ENCODE measurements at regions not wholly inside any gene's neighbourhood (a gene's known extent, or its start where the extent isn't known, plus 50 kb on each side); places are given as distances from the start of the nearest gene placed in this dataset.

DNA sequence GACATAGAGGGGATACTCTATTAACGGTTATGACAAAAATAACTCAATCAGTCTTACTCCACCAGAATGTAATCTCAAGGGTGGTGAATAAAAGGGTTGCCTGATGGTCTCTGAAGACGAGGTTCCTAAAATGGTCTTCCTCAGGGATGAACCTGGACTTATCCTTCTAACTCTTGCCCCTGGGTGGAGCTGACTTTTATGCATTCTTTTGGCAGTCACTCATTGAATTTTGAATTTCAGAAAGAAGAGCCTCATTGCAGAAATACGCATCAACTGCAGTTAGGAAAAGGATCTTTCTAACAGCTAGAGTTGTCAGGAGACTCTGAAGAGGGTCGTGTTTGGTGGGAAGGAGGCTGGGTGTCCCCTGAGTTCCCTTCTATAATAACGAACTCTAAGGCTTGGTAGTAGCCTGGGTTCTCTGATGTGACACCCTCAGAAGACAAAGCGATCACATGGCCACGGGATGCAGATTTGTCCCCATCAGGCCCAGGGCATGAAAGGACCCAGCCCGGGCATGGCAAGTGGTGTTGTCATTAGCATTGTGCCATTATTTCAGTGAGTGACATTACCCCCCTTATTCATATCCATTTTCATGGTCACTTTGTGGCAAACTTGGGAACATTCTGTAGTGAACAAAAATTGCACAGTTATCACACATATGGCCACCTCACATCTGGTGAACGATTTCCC is 58.6 kb upstream of the JCAD start:
- Mint-ChIP-seq H3K27me3 (ENCODE audit: unreplicated experiment) (peaks cover 2% of the 10 kb centered on the region), H3K27ac (ENCODE audit: unreplicated experiment) (no peak overlapping the region), H3K9me3 (ENCODE audit: unreplicated experiment) (no peaks in the 10 kb centered on the region), H3K4me1 (ENCODE audit: unreplicated experiment) (peaks cover 23% of the 10 kb centered on the region), H3K36me3 (ENCODE audit: low read depth, unreplicated experiment) (peaks cover 6% of the 10 kb centered on the region), H3K4me3 (ENCODE audit: unreplicated experiment) (no peak overlapping the region)
- TF ChIP-seq, protein P1, sequence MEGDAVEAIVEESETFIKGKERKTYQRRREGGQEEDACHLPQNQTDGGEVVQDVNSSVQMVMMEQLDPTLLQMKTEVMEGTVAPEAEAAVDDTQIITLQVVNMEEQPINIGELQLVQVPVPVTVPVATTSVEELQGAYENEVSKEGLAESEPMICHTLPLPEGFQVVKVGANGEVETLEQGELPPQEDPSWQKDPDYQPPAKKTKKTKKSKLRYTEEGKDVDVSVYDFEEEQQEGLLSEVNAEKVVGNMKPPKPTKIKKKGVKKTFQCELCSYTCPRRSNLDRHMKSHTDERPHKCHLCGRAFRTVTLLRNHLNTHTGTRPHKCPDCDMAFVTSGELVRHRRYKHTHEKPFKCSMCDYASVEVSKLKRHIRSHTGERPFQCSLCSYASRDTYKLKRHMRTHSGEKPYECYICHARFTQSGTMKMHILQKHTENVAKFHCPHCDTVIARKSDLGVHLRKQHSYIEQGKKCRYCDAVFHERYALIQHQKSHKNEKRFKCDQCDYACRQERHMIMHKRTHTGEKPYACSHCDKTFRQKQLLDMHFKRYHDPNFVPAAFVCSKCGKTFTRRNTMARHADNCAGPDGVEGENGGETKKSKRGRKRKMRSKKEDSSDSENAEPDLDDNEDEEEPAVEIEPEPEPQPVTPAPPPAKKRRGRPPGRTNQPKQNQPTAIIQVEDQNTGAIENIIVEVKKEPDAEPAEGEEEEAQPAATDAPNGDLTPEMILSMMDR (IDR thresholded peaks at IDR 0.05; ENCODE audit: unreplicated experiment): no peak
- no peak for DNase-seq (ENCODE audit: low spot score)

DNA sequence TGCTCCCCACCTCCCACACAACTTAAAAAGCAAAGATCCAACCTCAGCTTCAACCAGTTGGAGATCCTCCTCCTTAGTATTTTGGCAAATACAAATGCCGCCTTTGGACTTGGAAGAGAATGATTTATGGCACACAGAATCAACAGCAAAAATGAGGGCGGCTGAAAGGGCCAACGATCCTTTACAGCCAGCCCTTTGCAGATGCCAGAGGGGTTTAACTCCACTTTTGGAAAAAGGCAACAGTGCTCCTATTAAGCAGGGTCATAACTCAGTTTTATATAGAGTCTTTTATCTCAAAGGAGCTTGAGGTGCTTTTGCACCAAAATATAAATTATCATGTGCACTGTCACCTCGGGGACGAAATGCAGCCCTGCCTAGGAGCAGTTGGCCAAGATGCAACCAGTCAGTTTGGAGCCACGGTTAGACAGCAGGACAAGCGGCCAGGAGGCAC is 56.7 kb upstream of the JCAD start:
- TF ChIP-seq, protein P1 (IDR thresholded peaks at IDR 0.05; ENCODE audit: unreplicated experiment): no peak
- Mint-ChIP-seq H3K4me3 (ENCODE audit: unreplicated experiment) (no peak overlapping the region), H3K4me1 (ENCODE audit: unreplicated experiment) (peaks cover 18% of the 10 kb centered on the region), H3K27ac (ENCODE audit: unreplicated experiment) (peak overlapping the region; percentile 48), H3K9me3 (ENCODE audit: unreplicated experiment) (no peaks in the 10 kb centered on the region), H3K27me3 (ENCODE audit: unreplicated experiment) (peaks cover 4% of the 10 kb centered on the region), H3K36me3 (ENCODE audit: low read depth, unreplicated experiment) (peaks cover 2% of the 10 kb centered on the region)
- DNase-seq (ENCODE audit: low spot score): no peak

DNA sequence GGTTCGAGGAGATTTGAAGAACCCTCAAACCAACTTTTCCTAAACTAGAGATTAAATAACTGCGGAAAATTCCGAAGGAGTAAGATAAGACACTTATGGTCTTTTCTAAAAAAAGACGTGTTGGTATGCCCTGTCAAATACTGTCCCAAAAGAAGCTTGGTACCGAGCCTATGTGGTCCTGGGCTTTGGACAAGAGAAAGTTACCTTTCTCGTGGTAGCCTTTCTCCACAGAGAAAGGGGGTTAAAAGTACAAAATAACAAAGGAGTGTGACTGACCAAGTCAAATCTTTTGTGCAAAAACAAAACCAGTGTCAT is 56.2 kb upstream of the JCAD start:
- Mint-ChIP-seq H3K4me1 (ENCODE audit: unreplicated experiment) (peaks cover 17% of the 10 kb centered on the region), H3K36me3 (ENCODE audit: low read depth, unreplicated experiment) (no peaks in the 10 kb centered on the region), H3K27ac (ENCODE audit: unreplicated experiment) (no peak overlapping the region), H3K9me3 (ENCODE audit: unreplicated experiment) (no peaks in the 10 kb centered on the region), H3K27me3 (ENCODE audit: unreplicated experiment) (peaks cover 4% of the 10 kb centered on the region), H3K4me3 (ENCODE audit: unreplicated experiment) (no peak overlapping the region)
- TF ChIP-seq, protein P1 (IDR thresholded peaks at IDR 0.05; ENCODE audit: unreplicated experiment): no peak
- DNase-seq (ENCODE audit: low spot score): no peak

DNA sequence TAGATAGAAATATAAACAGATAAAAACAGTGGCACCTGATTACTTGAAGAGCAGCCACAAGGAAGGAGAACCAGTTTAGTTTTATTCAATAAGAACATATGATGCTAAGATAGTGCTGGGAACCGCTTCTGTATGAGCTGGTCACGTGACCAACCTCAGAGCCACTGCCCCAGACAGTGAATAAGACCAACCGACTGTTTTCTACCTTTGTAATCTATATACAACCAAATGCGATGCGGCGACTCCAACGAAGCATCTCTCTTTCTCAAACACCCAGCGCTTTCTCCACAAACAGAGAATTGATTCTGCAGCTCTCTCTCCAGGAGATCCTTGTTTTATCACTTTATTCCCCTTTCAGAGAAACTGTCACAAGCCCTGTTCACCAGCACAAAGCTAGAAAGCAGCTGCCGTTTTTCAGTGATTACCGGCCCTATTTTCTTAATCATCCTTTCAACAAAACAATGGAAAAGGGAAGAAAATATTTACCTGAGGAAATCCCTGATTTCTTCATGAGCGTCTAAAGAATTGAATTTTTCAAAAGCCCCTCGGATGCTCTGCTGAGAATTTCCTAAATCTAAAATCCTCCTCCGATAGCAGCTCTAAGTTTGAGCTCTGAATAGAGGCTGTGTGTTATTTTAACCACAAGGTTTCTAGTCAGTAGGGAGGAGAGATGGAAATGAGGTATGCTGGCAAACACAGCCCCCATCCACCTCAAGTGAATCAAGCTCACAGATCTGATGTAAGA is 55.7 kb upstream of the JCAD start:
- H3K4me3 Mint-ChIP-seq (ENCODE audit: unreplicated experiment): no peak overlapping the region
- DNase-seq (ENCODE audit: low spot score): no peak
- H3K36me3 Mint-ChIP-seq (ENCODE audit: low read depth, unreplicated experiment): no peaks in the 10 kb centered on the region
- H3K27me3 Mint-ChIP-seq (ENCODE audit: unreplicated experiment): peaks cover 4% of the 10 kb centered on the region
- H3K9me3 Mint-ChIP-seq (ENCODE audit: unreplicated experiment): no peaks in the 10 kb centered on the region
- TF ChIP-seq, protein P1 (IDR thresholded peaks at IDR 0.05; ENCODE audit: unreplicated experiment): no peak
- H3K4me1 Mint-ChIP-seq (ENCODE audit: unreplicated experiment): peaks cover 17% of the 10 kb centered on the region
- no peak overlapping the region for H3K27ac Mint-ChIP-seq (ENCODE audit: unreplicated experiment)

DNA sequence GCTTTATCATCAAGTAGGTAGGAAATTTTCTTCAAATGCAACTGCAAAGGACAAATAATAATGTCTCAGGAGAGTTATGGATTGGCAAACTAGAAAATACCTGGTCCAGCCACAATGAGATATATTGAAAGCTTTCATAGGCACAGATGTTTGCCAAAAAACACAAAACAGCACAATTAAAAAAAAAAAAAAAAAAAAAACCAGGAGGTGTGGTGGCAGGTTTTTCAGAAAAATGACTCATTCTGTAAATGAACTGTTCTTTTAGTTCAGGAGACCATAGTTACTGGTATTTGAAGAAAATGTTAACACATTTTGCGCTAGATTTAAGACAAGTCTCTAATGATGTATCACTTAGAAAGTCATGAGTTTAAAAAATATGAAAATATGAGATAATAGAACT is 55.0 kb upstream of the JCAD start:
- no peak overlapping the region for H3K27ac Mint-ChIP-seq (ENCODE audit: unreplicated experiment)
- peaks cover 4% of the 10 kb centered on the region for H3K27me3 Mint-ChIP-seq (ENCODE audit: unreplicated experiment)
- no peak for DNase-seq (ENCODE audit: low spot score)

More for the DNA sequence above, 55.0 kb upstream of the JCAD start:
- Mint-ChIP-seq H3K9me3 (ENCODE audit: unreplicated experiment) (no peaks in the 10 kb centered on the region), H3K36me3 (ENCODE audit: low read depth, unreplicated experiment) (peaks cover 2% of the 10 kb centered on the region), H3K4me1 (ENCODE audit: unreplicated experiment) (peaks cover 17% of the 10 kb centered on the region), H3K4me3 (ENCODE audit: unreplicated experiment) (no peak overlapping the region)
- TF ChIP-seq, protein P1 (IDR thresholded peaks at IDR 0.05; ENCODE audit: unreplicated experiment): no peak

Data from endothelial cell (in vitro differentiated cells).